ENCODE measurements at regions not wholly inside any gene's neighbourhood (a gene's known extent, or its start where the extent isn't known, plus 50 kb on each side); places are given as distances from the start of the nearest gene placed in this dataset.

GRCh38 chr17:12597895-12598294, 67.8 kb upstream of the MYOCD start:
- TF ChIP-seq CTCF (conservative IDR thresholded peaks at IDR 0.05) (no peak), ZFX (IDR thresholded peaks at IDR 0.05) (no peak)

Data from C4-2B (cell line).